HepG2 (cell line): ENCODE measurements at regions not wholly inside any gene's neighbourhood (a gene's known extent, or its start where the extent isn't known, plus 50 kb on each side); places are given as distances from the start of the nearest gene placed in this dataset.

Source experiments
- CEBPG ChIP-seq: IDR thresholded peaks from 2 replicates; pipeline ENCODE4 v1.6.1; 2016
- GATAD2A ChIP-seq: IDR thresholded peaks from 2 replicates; pipeline ENCODE4 v1.6.1; 2016
- GFI1 ChIP-seq: sonication (generic); formaldehyde crosslinking; IDR thresholded peaks from 2 replicates; pipeline ENCODE4 v1.5.0; 2020; ENCODE audit warnings: missing genetic modification reagents, mild to moderate bottlenecking, borderline replicate concordance
- HOXD1 ChIP-seq: sonication (generic); formaldehyde crosslinking; IDR thresholded peaks from 2 replicates; pipeline ENCODE4 v1.5.0; 2020; ENCODE audit warnings: missing genetic modification reagents
- KAT8 ChIP-seq: IDR thresholded peaks from 2 replicates; pipeline ENCODE4 v1.6.1; 2016; ENCODE audit warnings: missing genetic modification reagents, missing compliant biosample characterization
- KDM6A ChIP-seq: IDR thresholded peaks from 2 replicates; pipeline ENCODE4 v1.6.1; 2016; ENCODE audit warnings: low read depth
- KIAA2018 ChIP-seq: sonication (generic); formaldehyde crosslinking; IDR thresholded peaks from 2 replicates; pipeline ENCODE4 v1.5.0; 2020; ENCODE audit warnings: mild to moderate bottlenecking, missing genetic modification reagents, borderline replicate concordance
- POGZ ChIP-seq: sonication (generic); formaldehyde crosslinking; IDR thresholded peaks from 2 replicates; pipeline ENCODE4 v1.4.0; 2020; ENCODE audit warnings: mild to moderate bottlenecking, missing genetic modification reagents
- PPARG ChIP-seq: conservative IDR thresholded peaks from 2 replicates; pipeline ENCODE4 v1.6.1; 2016; ENCODE audit warnings: missing biosample characterization, missing genetic modification reagents
- THRA ChIP-seq: sonication (generic); formaldehyde crosslinking; IDR thresholded peaks from 2 replicates; pipeline ENCODE4 v1.4.0; 2020; ENCODE audit warnings: missing genetic modification reagents, borderline replicate concordance
- ZBTB26 ChIP-seq: IDR thresholded peaks from 2 replicates; pipeline ENCODE4 v1.6.1; 2016; ENCODE audit warnings: missing compliant biosample characterization, missing genetic modification reagents, borderline replicate concordance
- ZMYM3 ChIP-seq: sonication (generic); formaldehyde crosslinking; IDR thresholded peaks from 2 replicates; pipeline ENCODE4 v1.5.1; 2020; ENCODE audit warnings: mild to moderate bottlenecking, missing genetic modification reagents
- ZNF362 ChIP-seq: sonication (generic); formaldehyde crosslinking; IDR thresholded peaks from 2 replicates; pipeline ENCODE4 v1.4.0; 2020; ENCODE audit warnings: missing genetic modification reagents, mild to moderate bottlenecking, borderline replicate concordance
- ZNF577 ChIP-seq: sonication (generic); formaldehyde crosslinking; IDR thresholded peaks from 2 replicates; pipeline ENCODE4 v1.4.0; 2020; ENCODE audit warnings: mild to moderate bottlenecking, low read depth, missing genetic modification reagents, borderline replicate concordance
- ZNF768 ChIP-seq: sonication (generic); formaldehyde crosslinking; IDR thresholded peaks from 2 replicates; pipeline ENCODE4 v1.4.0; 2020; ENCODE audit warnings: missing genetic modification reagents
- ZNF790 ChIP-seq: sonication (generic); formaldehyde crosslinking; IDR thresholded peaks from 2 replicates; pipeline ENCODE4 v1.8.0; 2022; ENCODE audit warnings: missing genetic modification reagents, mild to moderate bottlenecking, borderline replicate concordance

- TF ChIP-seq THRA (peak; percentile 78), POGZ (0 out of 2 replicates have a peak, but pooled peaks have one; percentile 9), GATAD2A (peak; percentile 72), KDM6A (CRISPR knock-in tag) (no peak; the same call in 1 of the 2 replicates), KIAA2018 (CRISPR knock-in tag) (no peak), KAT8 (CRISPR knock-in tag) (peak; percentile 46; the same call in 1 of the 2 replicates), ZNF362 (CRISPR knock-in tag) (peak; percentile 25; the same call in 1 of the 2 replicates), ZNF577 (CRISPR knock-in tag) (no peak), ZNF790 (CRISPR knock-in tag) (no peak), GFI1 (peak; percentile 90), CEBPG (CRISPR knock-in tag) (peak; percentile 63), ZMYM3 (peak; percentile 64), PPARG (peak; percentile 55; the same call in 1 of the 2 replicates), ZBTB26 (CRISPR knock-in tag) (no peak), ZNF768 (CRISPR knock-in tag) (no peak), HOXD1 (CRISPR knock-in tag) (0 out of 2 replicates have a peak, but pooled peaks have one; percentile 16)
Measured at GRCh38 chr16:10262377-10263132, 80.3 kb upstream of the GRIN2A start (continued).
